ENCODE measurements at regions not wholly inside any gene's neighbourhood (a gene's known extent, or its start where the extent isn't known, plus 50 kb on each side); places are given as distances from the start of the nearest gene placed in this dataset.

DNA sequence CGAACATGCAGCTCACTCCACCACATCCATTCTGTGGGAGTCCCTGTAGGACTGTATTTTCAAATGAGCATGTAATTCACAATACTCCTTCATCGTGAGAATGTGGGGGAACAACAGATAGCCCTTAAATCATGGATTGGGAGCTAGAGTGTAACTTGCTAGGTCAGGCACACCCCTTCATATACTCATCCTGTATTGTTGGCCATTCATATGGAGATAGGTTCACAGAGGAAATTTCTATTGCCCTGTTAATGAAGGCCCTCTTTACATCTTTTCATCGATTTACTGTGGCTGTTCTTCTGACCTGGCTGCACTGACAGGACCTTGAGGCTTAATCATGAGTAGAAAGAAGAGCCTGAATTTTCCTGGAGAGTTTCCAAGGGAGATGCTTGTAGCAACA, 193.8 kb upstream of the DPP10 start:
- Histone ChIP-seq H3K9me3 (ENCODE audit: control insufficient read depth, insufficient read depth, low read depth, low read length) (no peaks in the 10 kb centered on the region), H2AFZ (ENCODE audit: low read length) (no peak overlapping the region)
- TF ChIP-seq CTCF (conservative IDR thresholded peaks at IDR 0.05 in 1 of 2, IDR thresholded peaks at IDR 0.05 in 1 of 2; ENCODE audit: low read depth in 1 of 2, low read length in 2 of 2) (no peak), EZH2 (IDR thresholded peaks at IDR 0.05; ENCODE audit: low read length, missing control alignments) (no peak)

DNA sequence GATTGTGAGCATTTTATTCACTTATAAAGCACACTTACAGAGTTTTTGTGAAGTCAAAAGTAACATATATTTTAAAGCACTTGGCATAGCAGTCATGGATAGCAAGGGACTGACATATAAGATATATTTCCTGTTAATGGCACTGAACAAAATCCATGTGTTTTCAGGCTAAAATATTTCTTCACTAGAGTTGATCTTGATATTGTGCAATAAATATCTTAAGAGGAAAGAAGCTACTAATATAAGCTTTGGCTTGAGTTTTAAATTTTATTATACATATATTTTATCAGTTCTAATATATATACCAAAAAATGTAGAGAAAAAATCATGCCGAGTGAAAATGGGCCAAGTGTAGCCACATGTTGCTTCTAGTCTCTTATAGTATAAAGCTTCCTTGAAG, 189.7 kb upstream of the DPP10 start:
- no peaks in the 10 kb centered on the region for H3K9me3 ChIP-seq (ENCODE audit: control insufficient read depth, insufficient read depth, low read depth, low read length)
- no peaks in the 10 kb centered on the region for H3K36me3 ChIP-seq (ENCODE audit: control insufficient read depth, insufficient read depth, low read length)
- no peaks in the 10 kb centered on the region for H4K20me1 ChIP-seq (ENCODE audit: control insufficient read depth, extremely low read depth, insufficient read depth, low read length)
- TF ChIP-seq CTCF (conservative IDR thresholded peaks at IDR 0.05 in 1 of 2, IDR thresholded peaks at IDR 0.05 in 1 of 2; ENCODE audit: low read depth in 1 of 2, low read length in 2 of 2) (no peak), EZH2 (IDR thresholded peaks at IDR 0.05; ENCODE audit: low read length, missing control alignments) (no peak)
- H3K27me3 ChIP-seq (ENCODE audit: control insufficient read depth, insufficient read depth, low read length), result no peaks in the 10 kb centered on the region
- no peak overlapping the region for H3K9ac ChIP-seq (ENCODE audit: insufficient read depth, low read length)
- H3K4me2 ChIP-seq (ENCODE audit: extremely low read depth, insufficient read depth, low read length), result no peak overlapping the region
- no peaks in the 10 kb centered on the region for H3K79me2 ChIP-seq (ENCODE audit: control insufficient read depth, insufficient read depth, low read length)
- H3K27ac ChIP-seq (ENCODE audit: insufficient read depth, low read length), result no peak overlapping the region
- DNase-seq (ENCODE audit: low read depth in 2 of 2), result no peak
- no peaks in the 10 kb centered on the region for H3K4me1 ChIP-seq (ENCODE audit: control insufficient read depth, extremely low read depth, insufficient read depth, low read length)
- no peak overlapping the region for H3K4me3 ChIP-seq (replicated peaks in 1 of 4; ENCODE audit: control extremely low read depth in 1 of 4, insufficient read depth in 1 of 4, low read depth in 3 of 4, low read length in 4 of 4)
- no peak overlapping the region for H2AFZ ChIP-seq (ENCODE audit: low read length)

More for the DNA sequence above, 193.8 kb upstream of the DPP10 start:
- DNase-seq (ENCODE audit: low read depth in 2 of 2), result no peak
- Histone ChIP-seq H3K79me2 (ENCODE audit: control insufficient read depth, insufficient read depth, low read length) (no peaks in the 10 kb centered on the region), H3K36me3 (ENCODE audit: control insufficient read depth, insufficient read depth, low read length) (no peaks in the 10 kb centered on the region), H3K4me1 (ENCODE audit: control insufficient read depth, extremely low read depth, insufficient read depth, low read length) (no peaks in the 10 kb centered on the region), H3K27me3 (ENCODE audit: control insufficient read depth, insufficient read depth, low read length) (no peaks in the 10 kb centered on the region), H3K9ac (ENCODE audit: insufficient read depth, low read length) (no peak overlapping the region), H3K27ac (ENCODE audit: insufficient read depth, low read length) (no peak overlapping the region), H4K20me1 (ENCODE audit: control insufficient read depth, extremely low read depth, insufficient read depth, low read length) (no peaks in the 10 kb centered on the region), H3K4me2 (ENCODE audit: extremely low read depth, insufficient read depth, low read length) (no peak overlapping the region), H3K4me3 (replicated peaks in 1 of 4; ENCODE audit: control extremely low read depth in 1 of 4, insufficient read depth in 1 of 4, low read depth in 3 of 4, low read length in 4 of 4) (no peak overlapping the region)

- Histone ChIP-seq H3K9me3 (ENCODE audit: control insufficient read depth, insufficient read depth, low read depth, low read length) (no peaks in the 10 kb centered on the region), H3K4me1 (ENCODE audit: control insufficient read depth, extremely low read depth, insufficient read depth, low read length) (no peaks in the 10 kb centered on the region), H3K27ac (ENCODE audit: insufficient read depth, low read length) (no peak overlapping the region), H3K4me3 (replicated peaks in 1 of 4; ENCODE audit: control extremely low read depth in 1 of 4, insufficient read depth in 1 of 4, low read depth in 3 of 4, low read length in 4 of 4) (no peak overlapping the region), H3K27me3 (ENCODE audit: control insufficient read depth, insufficient read depth, low read length) (no peaks in the 10 kb centered on the region), H2AFZ (ENCODE audit: low read length) (no peak overlapping the region), H3K79me2 (ENCODE audit: control insufficient read depth, insufficient read depth, low read length) (no peaks in the 10 kb centered on the region), H3K4me2 (ENCODE audit: extremely low read depth, insufficient read depth, low read length) (no peak overlapping the region), H3K9ac (ENCODE audit: insufficient read depth, low read length) (no peak overlapping the region), H4K20me1 (ENCODE audit: control insufficient read depth, extremely low read depth, insufficient read depth, low read length) (no peaks in the 10 kb centered on the region), H3K36me3 (ENCODE audit: control insufficient read depth, insufficient read depth, low read length) (no peaks in the 10 kb centered on the region)
- DNase-seq (ENCODE audit: low read depth in 2 of 2), result no peak
- TF ChIP-seq CTCF (conservative IDR thresholded peaks at IDR 0.05 in 1 of 2, IDR thresholded peaks at IDR 0.05 in 1 of 2; ENCODE audit: low read depth in 1 of 2, low read length in 2 of 2), result no peak
- no peak for TF ChIP-seq EZH2 (IDR thresholded peaks at IDR 0.05; ENCODE audit: low read length, missing control alignments)
Measured at GRCh38 chr2:114254875-114255274, 187.6 kb upstream of the DPP10 start.

Data from fibroblast of lung (primary cell).